HG02970 (cell line): ENCODE measurements at regions not wholly inside any gene's neighbourhood (a gene's known extent, or its start where the extent isn't known, plus 50 kb on each side); places are given as distances from the start of the nearest gene placed in this dataset.

Source experiments
- ATAC-seq: cut with Tn5 transposase; IDR thresholded peaks from one replicate; pipeline ENCODE4 v1.9.1; 2021; ENCODE audit warnings: mild to moderate bottlenecking, moderate library complexity, moderate number of reproducible peaks; ENCODE audit not compliant: unreplicated experiment, low FRiP score

DNA sequence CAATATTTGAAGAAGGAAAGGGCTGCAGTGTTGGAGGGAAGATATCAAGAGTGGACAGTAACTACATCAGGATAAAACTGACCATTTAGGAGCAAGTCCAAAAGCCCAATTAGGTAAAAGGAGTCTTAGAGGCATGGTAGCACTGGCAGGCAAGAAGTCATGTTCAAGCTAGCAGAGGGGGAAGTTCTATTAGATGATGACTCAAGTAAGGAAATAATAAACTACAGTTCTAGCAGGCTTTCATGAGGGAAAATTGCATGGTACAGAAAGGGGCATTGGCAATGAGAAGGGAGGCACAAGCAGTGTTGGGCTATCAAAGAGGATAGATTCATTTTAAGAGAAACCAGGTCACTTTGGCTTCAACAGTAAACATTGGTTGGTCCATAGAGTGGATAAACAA is 156.1 kb upstream of the PTPRK start:
- no peak for ATAC-seq

DNA sequence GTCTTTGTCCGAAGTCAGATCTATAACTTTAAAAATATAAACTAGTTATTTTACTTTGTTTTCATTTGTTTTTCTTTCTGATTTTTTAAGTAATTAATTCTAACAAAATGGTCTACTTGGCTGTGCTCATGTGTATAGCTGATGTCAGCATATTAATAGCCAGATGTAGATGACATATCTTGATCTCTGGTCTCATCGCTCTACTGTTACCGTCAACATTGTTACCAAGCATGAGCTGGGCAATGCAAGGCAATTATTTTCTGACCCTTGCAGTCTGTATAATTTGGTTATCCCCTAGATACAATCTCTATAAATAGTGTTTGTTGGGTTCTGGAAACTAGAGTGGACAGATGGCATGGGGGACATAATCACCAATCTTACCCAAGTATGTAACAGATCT is 151.6 kb upstream of the PTPRK start:
- ATAC-seq, result no peak

GRCh38 chr6:128667339-128667858 is 147.0 kb upstream of the PTPRK start:
- ATAC-seq, result no peak

DNA sequence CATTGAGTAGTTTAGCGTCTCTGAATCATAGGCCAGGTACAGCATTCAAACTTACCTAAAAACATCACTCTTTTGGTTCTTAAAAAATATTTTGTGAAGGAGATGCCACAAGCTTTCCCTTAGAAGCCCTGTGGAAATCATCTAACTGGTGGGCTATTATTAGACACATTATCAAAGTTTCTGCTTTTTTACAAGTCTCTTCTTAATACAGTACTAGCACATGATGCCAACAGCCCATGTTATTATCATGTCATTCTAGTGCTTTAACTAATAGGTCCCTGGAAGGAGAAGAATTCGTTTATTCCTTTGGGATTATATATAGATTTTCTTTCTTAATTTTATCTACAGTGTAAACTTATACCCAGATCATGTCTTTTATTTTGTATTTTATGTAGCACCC is 146.0 kb upstream of the PTPRK start:
- no peak for ATAC-seq

GRCh38 chr6:128663238-128663637 is 142.8 kb upstream of the PTPRK start:
- no peak for ATAC-seq

DNA sequence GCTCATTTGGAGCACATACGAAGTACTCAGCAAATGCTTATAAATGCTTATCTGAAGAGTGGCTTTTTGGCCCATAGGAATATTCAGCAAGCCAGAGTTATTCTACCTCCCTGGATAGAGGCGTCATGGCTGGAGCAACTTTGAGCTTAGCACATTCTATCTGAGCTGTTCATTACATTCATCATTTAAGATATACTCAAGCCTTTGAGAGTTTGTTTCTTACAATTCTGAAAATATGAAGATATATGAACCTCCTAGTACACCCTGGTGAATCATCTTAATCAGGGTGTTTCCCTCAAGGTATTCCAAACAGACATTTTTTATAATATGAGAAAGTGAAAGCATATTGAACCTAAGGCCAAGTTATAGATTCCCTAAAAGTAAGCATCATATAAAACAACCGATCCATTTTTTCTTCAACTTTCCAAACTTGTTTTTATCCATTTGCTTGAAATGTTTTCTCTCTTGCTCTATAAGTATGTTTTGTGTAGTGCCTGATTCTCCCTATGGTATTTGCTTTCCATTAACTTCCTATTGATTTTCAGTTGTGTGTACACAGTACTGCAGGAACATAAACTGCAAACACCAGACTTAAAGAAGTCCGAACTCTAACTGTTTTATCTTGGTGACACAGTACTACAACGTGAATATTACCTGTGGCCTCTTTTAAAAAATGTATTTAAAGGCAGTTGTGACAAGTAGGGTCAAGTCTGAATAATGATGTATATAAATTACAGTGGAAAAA is 139.7 kb upstream of the PTPRK start:
- no peak for ATAC-seq

DNA sequence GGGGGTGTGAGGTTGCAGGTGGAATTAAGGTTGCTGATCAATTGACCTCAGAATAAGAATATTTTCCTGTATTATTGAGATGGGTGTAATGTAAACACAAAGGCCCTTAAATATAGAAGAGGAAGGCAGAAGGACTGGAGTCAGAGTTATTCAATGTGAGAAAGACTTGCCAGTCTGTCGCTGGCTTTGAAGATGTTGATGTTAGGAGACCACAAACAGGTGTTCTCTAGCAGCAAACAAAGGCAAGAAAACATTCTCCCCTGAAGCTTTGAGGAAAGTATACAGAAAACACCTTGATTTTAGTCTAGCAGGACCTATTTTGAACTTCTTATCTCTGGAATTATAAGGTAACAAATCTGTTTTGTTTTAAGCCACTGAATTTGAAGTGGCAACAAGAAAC is 138.9 kb upstream of the PTPRK start:
- ATAC-seq, result no peak

DNA sequence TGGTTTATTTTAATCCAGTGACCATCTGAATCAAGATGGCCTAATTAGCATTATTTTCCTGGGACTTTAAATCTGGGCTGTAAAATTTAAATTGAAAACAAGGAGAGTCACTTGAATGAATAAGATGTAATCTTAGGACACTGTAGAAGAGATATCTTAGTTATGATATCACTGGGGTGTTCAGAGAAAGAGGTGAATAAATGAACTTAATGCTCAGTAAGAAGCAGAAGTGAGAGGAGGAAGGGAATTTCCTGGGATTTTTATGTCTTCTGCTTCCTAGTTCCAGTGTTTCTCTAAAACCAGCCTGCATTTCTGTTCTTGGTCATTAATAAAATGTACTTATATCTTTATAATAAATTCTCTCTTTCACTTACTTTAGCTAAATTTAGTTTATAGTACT is 136.8 kb upstream of the PTPRK start:
- ATAC-seq, result no peak

GRCh38 chr6:128655978-128656498 is 135.6 kb upstream of the PTPRK start:
- peak; percentile 79 for ATAC-seq

- no peak for ATAC-seq
These were observed 127.7 kb upstream of the PTPRK start for GRCh38 chr6:128648022-128648598.

DNA sequence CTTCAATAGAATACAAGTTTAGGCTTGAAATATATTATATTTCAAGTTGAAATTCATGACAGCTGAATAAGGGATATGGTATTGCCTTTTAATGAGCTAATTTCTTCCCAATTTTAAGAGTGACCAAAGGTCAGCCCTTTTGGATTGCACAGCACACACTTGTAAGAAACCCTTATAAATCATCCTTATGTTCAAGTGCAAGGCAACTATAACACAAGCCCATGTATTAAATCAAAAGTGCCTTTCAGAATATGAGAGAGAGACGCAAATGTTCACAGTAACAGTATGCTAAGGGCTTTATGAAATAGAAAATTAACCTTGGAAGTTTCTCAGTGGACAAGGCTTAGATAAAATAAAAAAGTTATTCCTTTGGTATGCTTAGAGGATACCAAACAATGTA is 121.7 kb upstream of the PTPRK start:
- ATAC-seq, result no peak

- no peak for ATAC-seq
These were observed 121.3 kb upstream of the PTPRK start for GRCh38 chr6:128641703-128642102.

GRCh38 chr6:128638817-128639216 is 118.4 kb upstream of the PTPRK start:
- no peak for ATAC-seq

GRCh38 chr6:128635219-128635618 is 114.8 kb upstream of the PTPRK start:
- no peak for ATAC-seq

GRCh38 chr6:128632131-128632530 is 111.7 kb upstream of the PTPRK start:
- ATAC-seq, result no peak

GRCh38 chr6:128631031-128631430 is 110.6 kb upstream of the PTPRK start:
- no peak for ATAC-seq

DNA sequence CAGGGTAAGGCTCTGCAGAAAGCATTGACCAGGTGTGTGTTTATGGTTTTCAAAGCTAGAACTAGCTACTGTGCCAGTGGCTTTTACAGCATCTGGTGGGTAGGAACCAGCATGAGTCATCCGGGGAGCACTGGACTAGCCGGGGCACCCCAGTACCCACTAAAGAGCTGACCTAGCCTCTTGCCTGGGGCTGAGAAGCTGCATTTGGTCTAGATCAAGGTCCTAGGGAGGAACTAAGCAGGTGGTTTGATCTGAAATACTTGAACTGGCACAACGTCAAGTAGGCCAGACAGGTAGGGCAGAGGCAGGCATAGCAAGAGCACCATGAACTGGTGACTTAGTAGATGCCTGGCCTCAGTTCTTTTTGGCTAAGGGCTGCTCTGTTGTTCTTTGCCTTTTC is 109.8 kb upstream of the PTPRK start:
- ATAC-seq, result no peak

- no peak for ATAC-seq
These were observed 96.9 kb upstream of the PTPRK start for GRCh38 chr6:128617285-128617684.

GRCh38 chr6:128616342-128616741 is 95.9 kb upstream of the PTPRK start:
- ATAC-seq, result no peak

DNA sequence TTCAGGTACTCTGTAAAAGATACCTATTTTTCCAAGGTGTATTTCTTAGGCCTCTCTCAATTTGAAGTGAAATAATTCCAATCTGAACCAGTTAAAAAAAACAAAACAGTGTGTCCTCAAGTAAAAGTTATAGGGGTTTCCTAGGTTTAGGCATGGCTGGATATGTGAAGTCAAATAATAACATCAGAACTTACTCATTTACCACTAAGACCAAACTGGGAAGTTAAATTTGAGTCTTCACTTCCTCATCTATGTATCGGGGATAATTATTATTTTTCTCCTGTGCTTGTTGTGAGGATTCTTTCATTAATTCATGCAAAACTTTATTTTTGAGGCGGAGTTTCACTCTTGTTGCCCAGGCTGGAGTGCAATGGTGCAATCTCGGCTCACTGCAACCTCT is 86.2 kb upstream of the PTPRK start:
- no peak for ATAC-seq

DNA sequence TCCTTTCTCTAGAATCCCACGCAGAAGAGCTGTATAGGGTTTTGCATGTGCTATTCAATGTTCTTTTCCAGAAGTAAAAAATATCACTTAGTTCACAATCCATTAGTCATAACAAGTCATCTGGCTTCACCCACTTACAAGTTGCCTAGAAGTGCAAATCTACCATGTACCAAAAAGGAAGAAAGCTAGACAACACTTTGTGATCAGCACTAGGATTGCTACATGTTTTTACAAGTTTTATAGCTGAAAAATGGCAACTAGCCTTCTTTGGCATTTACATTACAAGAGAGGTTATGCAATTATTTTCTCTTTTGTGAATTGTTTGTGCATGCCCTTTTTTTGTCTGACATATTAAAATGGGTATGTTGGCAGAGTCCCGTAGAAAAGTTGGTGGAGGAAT is 85.6 kb upstream of the PTPRK start:
- ATAC-seq, result no peak

- no peak for ATAC-seq
These were observed 80.7 kb upstream of the PTPRK start for GRCh38 chr6:128601060-128601459.
